ENCODE measurements at regions not wholly inside any gene's neighbourhood (a gene's known extent, or its start where the extent isn't known, plus 50 kb on each side); places are given as distances from the start of the nearest gene placed in this dataset.

GRCh38 chr7:19203686-19204085 lies 58.5 kb upstream of the FERD3L start:
- Histone ChIP-seq H3K4me3 (replicated peaks in 1 of 3) (no peak overlapping the region), H3K27me3 (no peaks in the 10 kb centered on the region), H3K27ac (no peak overlapping the region), H3K36me3 (no peaks in the 10 kb centered on the region), H3K9me3 (no peaks in the 10 kb centered on the region), H3K4me1 (no peaks in the 10 kb centered on the region)
- intact Hi-C loops (cut with DNase I) = no loop called here
- 86 to 87% methylated on average over 4 of the region's 4 CpGs for WGBS, 2 donors
- DNase-seq = no peak
- no peak for TF ChIP-seq CTCF (IDR thresholded peaks at IDR 0.05)
- TF ChIP-seq POLR2A (IDR thresholded peaks at IDR 0.05) = no peak

GRCh38 chr7:19202599-19202998 lies 57.4 kb upstream of the FERD3L start:
- TF ChIP-seq POLR2A (IDR thresholded peaks at IDR 0.05) (no peak), CTCF (IDR thresholded peaks at IDR 0.05) (no peak)
- intact Hi-C loops (cut with DNase I) = no loop called here
- Histone ChIP-seq H3K4me3 (replicated peaks in 1 of 3) (no peak overlapping the region), H3K9me3 (no peaks in the 10 kb centered on the region), H3K27me3 (no peaks in the 10 kb centered on the region), H3K27ac (no peak overlapping the region), H3K36me3 (no peaks in the 10 kb centered on the region), H3K4me1 (no peaks in the 10 kb centered on the region)
- 63% methylated on average over 2 of the region's 2 CpGs for WGBS, 2 donors
- DNase-seq = no peak
